ENCODE measurements at regions not wholly inside any gene's neighbourhood (a gene's known extent, or its start where the extent isn't known, plus 50 kb on each side); places are given as distances from the start of the nearest gene placed in this dataset.
"Not testable (repeated sequence)": the region's sequence is repeated elsewhere in the genome, so short reads cannot be mapped to it uniquely, and the experiment has no call there.

- not testable (repeated sequence) for DNase-seq
Measured at GRCh38 chr15:22358932-22359331, 99.8 kb upstream of the GOLGA6L22 start.

GRCh38 chr15:22359587-22359986, 99.1 kb upstream of the GOLGA6L22 start:
- DNase-seq: peak; percentile 1

GRCh38 chr15:22360696-22361095, 98.0 kb upstream of the GOLGA6L22 start:
- DNase-seq: not testable (repeated sequence)

- not testable (repeated sequence) for DNase-seq
Measured at GRCh38 chr15:22362502-22362901, 96.2 kb upstream of the GOLGA6L22 start.

- not testable (repeated sequence) for DNase-seq
Measured at GRCh38 chr15:22371246-22371834, 87.4 kb upstream of the GOLGA6L22 start.

GRCh38 chr15:22374531-22374930, 84.2 kb upstream of the GOLGA6L22 start:
- DNase-seq: not testable (repeated sequence)

GRCh38 chr15:22375829-22376228, 82.9 kb upstream of the GOLGA6L22 start:
- DNase-seq: not testable (repeated sequence)

GRCh38 chr15:22377859-22378258, 80.8 kb upstream of the GOLGA6L22 start:
- not testable (repeated sequence) for DNase-seq

GRCh38 chr15:22387691-22388090, 71.0 kb upstream of the GOLGA6L22 start:
- DNase-seq: not testable (repeated sequence)

- DNase-seq: not testable (repeated sequence)
Measured at GRCh38 chr15:22388365-22388764, 70.3 kb upstream of the GOLGA6L22 start.

- not testable (repeated sequence) for DNase-seq
Measured at GRCh38 chr15:22401207-22401606, 57.5 kb upstream of the GOLGA6L22 start.

GRCh38 chr15:22401703-22402102, 57.0 kb upstream of the GOLGA6L22 start:
- DNase-seq: not testable (repeated sequence)

- not testable (repeated sequence) for DNase-seq
Measured at GRCh38 chr15:22405765-22406164, 52.9 kb upstream of the GOLGA6L22 start.
